ENCODE measurements at regions not wholly inside any gene's neighbourhood (a gene's known extent, or its start where the extent isn't known, plus 50 kb on each side); places are given as distances from the start of the nearest gene placed in this dataset.

- H3K4me3 ChIP-seq (ENCODE audit: low read depth, low read length): no peak overlapping the region
- no peak for DNase-seq (ENCODE audit: low read depth)
- no peak for TF ChIP-seq CTCF (conservative IDR thresholded peaks at IDR 0.05; ENCODE audit: low read depth, low read length)
Observed at GRCh38 chr7:153446490-153446889, 605.7 kb upstream of the DPP6 start.

GRCh38 chr7:153447011-153447410 is 605.2 kb upstream of the DPP6 start:
- no peak overlapping the region for H3K4me3 ChIP-seq (ENCODE audit: low read depth, low read length)
- no peak for DNase-seq (ENCODE audit: low read depth)
- no peak for TF ChIP-seq CTCF (conservative IDR thresholded peaks at IDR 0.05; ENCODE audit: low read depth, low read length)

DNA sequence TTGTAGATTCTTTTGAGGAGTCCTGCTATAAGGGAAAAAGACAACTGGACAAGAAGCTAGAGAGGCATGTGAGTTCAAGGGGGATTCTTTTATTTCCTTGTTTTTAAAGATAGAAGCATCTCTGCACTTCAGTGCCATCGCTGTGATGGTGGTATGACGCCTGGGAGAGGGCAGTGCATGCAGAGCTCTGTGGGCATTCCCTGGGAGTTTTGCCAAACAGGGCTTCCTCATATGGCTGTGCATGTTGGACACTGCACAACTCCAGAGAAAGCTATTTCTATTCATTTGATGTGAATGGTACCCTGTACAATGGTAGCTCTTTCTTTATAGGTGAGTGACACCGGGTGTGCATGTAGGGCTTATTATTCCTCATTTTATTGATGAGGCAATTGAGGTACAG is 599.5 kb upstream of the DPP6 start:
- no peak for TF ChIP-seq CTCF (conservative IDR thresholded peaks at IDR 0.05; ENCODE audit: low read depth, low read length)
- no peak for DNase-seq (ENCODE audit: low read depth)
- H3K4me3 ChIP-seq (ENCODE audit: low read depth, low read length): no peak overlapping the region

DNA sequence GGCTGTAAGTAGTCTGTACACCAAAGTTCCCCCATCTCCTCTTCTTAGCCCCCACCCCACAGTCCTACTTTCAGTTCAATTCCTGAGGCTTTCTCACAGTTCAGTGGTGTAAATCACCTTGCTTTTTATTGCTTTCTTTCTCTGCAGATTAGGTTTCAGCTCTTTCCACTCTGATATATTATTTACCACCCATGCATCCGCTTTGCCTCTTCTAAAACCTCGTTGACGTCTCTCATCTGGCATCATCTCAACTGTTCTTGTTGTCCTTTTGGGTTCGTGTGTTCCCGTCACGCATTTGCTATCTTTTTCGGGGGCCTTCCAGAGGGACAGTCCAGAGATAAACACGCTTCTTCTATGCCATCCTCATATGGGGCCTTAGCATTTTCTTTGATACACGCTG is 597.9 kb upstream of the DPP6 start:
- no peak for DNase-seq (ENCODE audit: low read depth)
- no peak for TF ChIP-seq CTCF (conservative IDR thresholded peaks at IDR 0.05; ENCODE audit: low read depth, low read length)
- H3K4me3 ChIP-seq (ENCODE audit: low read depth, low read length): no peak overlapping the region

- no peak overlapping the region for H3K4me3 ChIP-seq (ENCODE audit: low read depth, low read length)
- DNase-seq (ENCODE audit: low read depth): no peak
- TF ChIP-seq CTCF (conservative IDR thresholded peaks at IDR 0.05; ENCODE audit: low read depth, low read length): no peak
Observed at GRCh38 chr7:153457746-153458145, 594.5 kb upstream of the DPP6 start.

- DNase-seq (ENCODE audit: low read depth): no peak
- no peak for TF ChIP-seq CTCF (conservative IDR thresholded peaks at IDR 0.05; ENCODE audit: low read depth, low read length)
- no peak overlapping the region for H3K4me3 ChIP-seq (ENCODE audit: low read depth, low read length)
Observed at GRCh38 chr7:153470004-153470671, 582.1 kb upstream of the DPP6 start.

GRCh38 chr7:153472516-153472915 is 579.7 kb upstream of the DPP6 start:
- TF ChIP-seq CTCF (conservative IDR thresholded peaks at IDR 0.05; ENCODE audit: low read depth, low read length): no peak
- H3K4me3 ChIP-seq (ENCODE audit: low read depth, low read length): no peak overlapping the region
- DNase-seq (ENCODE audit: low read depth): no peak
